GM12878 (cell line): ENCODE measurements at regions not wholly inside any gene's neighbourhood (a gene's known extent, or its start where the extent isn't known, plus 50 kb on each side); places are given as distances from the start of the nearest gene placed in this dataset.
A peak's percentile ranks its signal among the peaks of the same experiment; 100 is the strongest.

ENCODE experiments used
- ATAC-seq: fragments of 200-7000 bp; cut with Tn5 transposase; 3 replicates; pipeline ENCODE4 v1.9.1; 2020; ENCODE audit warnings: mild to moderate bottlenecking, moderate library complexity
- BruUV-seq: library from RNA; stranded (reverse); fragments of 400-500 nt; replicated peaks from 2 replicates; lab custom pipeline; 2021; lab: Mats Ljungman, UMichigan
- CTCF ChIA-PET: fragments of 300-600 bp; sonication (Branson Sonifier 250); formaldehyde crosslinking; extraction: SDS; loops from one replicate; lab custom pipeline; 2021; ENCODE audit warnings: inconsistent platforms; lab: Yijun Ruan, JAX
- POLR2A ChIA-PET: fragments of 350-600 bp; formaldehyde crosslinking; extraction: SDS; loops from one replicate; lab custom pipeline; 2021; ENCODE audit warnings: inconsistent platforms; lab: Charles Lee
- RAD21 ChIA-PET: fragments of 300-600 bp; sonication (Branson Sonifier 250); formaldehyde crosslinking; loops from one replicate; lab custom pipeline; 2023; ENCODE audit warnings: antibody characterized with exemption; ENCODE audit not compliant: unreplicated experiment; lab: Charles Lee
- SMC1A ChIA-PET: fragments of 300-600 bp; sonication (Branson Sonifier 250); formaldehyde crosslinking; loops from one replicate; lab custom pipeline; 2023; ENCODE audit not compliant: unreplicated experiment, uncharacterized antibody; lab: Charles Lee
- DNase-seq: peaks from one replicate; pipeline ENCODE4 v3.0.0-alpha.2; 2011; ENCODE audit warnings: low read depth, low spot score
- FAIRE-seq: peaks from 3 replicates; lab custom pipeline; 2011; peaks lifted over from hg19 to GRCh38; lab: Jason Lieb, UNC
- H2AFZ ChIP-seq: 2 replicates; pipeline ENCODE4 v1.6.0; 2011; ENCODE audit warnings: low read depth, low read length, control low read depth; ENCODE audit not compliant: control insufficient read depth
- H3K27ac ChIP-seq: 2 replicates; pipeline ENCODE4 v1.5.1; 2011; ENCODE audit warnings: control low read depth; ENCODE audit not compliant: control insufficient read depth, insufficient read depth
- H3K27me3 ChIP-seq, 2 experiments: replicated peaks in 1 of 2; 2 replicates each; pipeline versions ENCODE4 v1.6.0 to v1.6.1; 2011; ENCODE audit warnings: low read length in 1 of 2; ENCODE audit not compliant: control insufficient read depth in 2 of 2, insufficient read depth in 2 of 2
- H3K36me3 ChIP-seq, 2 experiments: 2 replicates each; pipeline ENCODE4 v1.5.1; 2011; ENCODE audit warnings: low read length in 1 of 2; ENCODE audit not compliant: control insufficient read depth in 2 of 2, insufficient read depth in 2 of 2
- H3K4me1 ChIP-seq: 2 replicates; pipeline ENCODE4 v1.6.1; 2011; ENCODE audit warnings: mild to moderate bottlenecking, low read length, moderate library complexity, mixed read lengths; ENCODE audit not compliant: control insufficient read depth, insufficient read depth
- H3K4me2 ChIP-seq: 2 replicates; pipeline ENCODE4 v1.6.0; 2011; ENCODE audit warnings: control low read depth; ENCODE audit not compliant: control insufficient read depth, insufficient read depth
- H3K4me3 ChIP-seq: fragments of 200-600 bp; sonication (generic); 2 replicates; pipeline ENCODE4 v1.5.1; 2016
- H3K79me2 ChIP-seq: 2 replicates; pipeline ENCODE4 v1.6.0; 2011; ENCODE audit warnings: low read length; ENCODE audit not compliant: control insufficient read depth, insufficient read depth
- H3K9ac ChIP-seq: 2 replicates; pipeline ENCODE4 v1.8.0; 2011; ENCODE audit warnings: low read length, control low read depth, mixed read lengths; ENCODE audit not compliant: control insufficient read depth, insufficient read depth
- H3K9me3 ChIP-seq: replicated peaks from 3 replicates; pipeline ENCODE4 v1.5.1; 2011; ENCODE audit warnings: mild to moderate bottlenecking, low read length; ENCODE audit not compliant: control insufficient read depth, insufficient read depth
- H4K20me1 ChIP-seq: 2 replicates; pipeline ENCODE4 v1.6.0; 2011; ENCODE audit not compliant: control insufficient read depth, insufficient read depth
- IRF4 ChIP-seq: IDR thresholded peaks from 2 replicates; pipeline ENCODE4 v1.6.1; 2011; ENCODE audit warnings: low read depth, low read length
- NFYA ChIP-seq: IDR thresholded peaks from 2 replicates; pipeline ENCODE4 v1.6.1; 2011; ENCODE audit warnings: low read depth, mild to moderate bottlenecking, low read length, improper control_type of control experiment, borderline replicate concordance
- RBBP5 ChIP-seq: fragments of 200-600 bp; sonication (generic); conservative IDR thresholded peaks from 2 replicates; pipeline ENCODE4 v1.6.1; 2016
- SPI1 ChIP-seq: IDR thresholded peaks from 2 replicates; pipeline ENCODE4 v1.6.1; 2011; ENCODE audit warnings: low read depth, mild to moderate bottlenecking, low read length, moderate library complexity, borderline replicate concordance; ENCODE audit not compliant: insufficient read depth
- STAT3 ChIP-seq: IDR thresholded peaks from 2 replicates; pipeline ENCODE4 v1.6.1; 2011; ENCODE audit warnings: low read depth, low read length, improper control_type of control experiment
- WGBS: methylation state at CpG from one replicate; pipeline ENCODE4 v1.1.6; 2016; ENCODE audit warnings: low lambda C conversion rate; ENCODE audit not compliant: insufficient replicate concordance, insufficient coverage; ENCODE audit errors: missing lambda C conversion rate; 5-methylcytosine and 5-hydroxymethylcytosine counted together
- in situ Hi-C: fragments of 300-500 bp; cut with MboI; formaldehyde crosslinking; loops from 9 replicates; pipeline ENCODE4 v1.14.3; 2018; ENCODE audit warnings: mixed read lengths
- intact Hi-C: fragments of 100-400 bp; cut with micrococcal nuclease; formaldehyde crosslinking; loops from one replicate; pipeline ENCODE4 v1.14.2; 2022; ENCODE audit not compliant: unreplicated experiment
- TF ChIP-seq, protein P1 (sequence below): fragments of 450-650 bp; formaldehyde crosslinking; IDR thresholded peaks from 2 replicates; pipeline ENCODE4 v1.4.0; 2022; ENCODE audit warnings: mild to moderate bottlenecking, moderate library complexity
- TF ChIP-seq, protein P2 (sequence below): fragments of 150-350 bp; IDR thresholded peaks from 2 replicates; pipeline ENCODE4 v1.6.1; 2016; ENCODE audit warnings: low read depth, low read length

DNA sequence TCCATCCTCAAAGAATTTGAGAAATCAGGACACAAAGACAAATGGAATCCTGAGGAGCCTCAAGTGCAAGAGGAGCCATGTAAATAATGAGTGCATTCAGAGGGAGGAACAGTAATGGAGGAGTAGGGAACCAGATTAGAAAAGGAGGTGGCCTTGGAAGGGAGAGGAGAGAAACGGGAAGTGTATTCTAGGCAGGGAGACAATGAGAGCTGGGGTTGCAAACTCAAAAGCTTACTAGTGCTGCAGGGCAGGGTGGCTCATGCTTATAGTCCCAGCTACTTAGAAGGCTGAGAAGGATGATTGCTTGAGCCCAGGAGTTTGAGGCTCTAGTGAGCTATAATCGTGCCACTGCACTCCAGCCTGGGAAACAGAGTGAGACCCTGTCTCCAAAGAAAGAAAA lies 113.2 kb upstream of the LSM6 start:
- no peaks in the 10 kb centered on the region for H4K20me1 ChIP-seq
- TF ChIP-seq SPI1 (peak; percentile 63; the same call in 1 of the 2 replicates), NFYA (no peak)
- H3K4me2 ChIP-seq, result peak overlapping the region; percentile 69
- H2AFZ ChIP-seq, result peak overlapping the region; percentile 66
- no peaks in the 10 kb centered on the region for H3K36me3 ChIP-seq
- H3K9me3 ChIP-seq, result no peaks in the 10 kb centered on the region; the same call in 1 of the 3 replicates
- ATAC-seq (peak; percentile 11; the same call in 2 of the 3 replicates), FAIRE-seq (no peak), DNase-seq (no peak)
- H3K79me2 ChIP-seq, result peaks cover 3% of the 10 kb centered on the region; the same call in 1 of the 2 replicates
- no TSS peak for BruUV-seq
- RAD21 ChIA-PET, result no interaction called here
- SMC1A ChIA-PET, result interaction anchor here (0.6 to 5.5 kb wide), 8 partner anchors 11 to 210 kb away, joined by 3 to 26 read pairs (median 3); no protein-coding TSS in a partner anchor
- intact Hi-C loops (loop anchor here (5.0 kb wide), 1 partner anchor 35 kb away; no protein-coding TSS in a partner anchor), in situ Hi-C loops (no loop called here)
- POLR2A ChIA-PET, result interaction anchor here (0.9 to 1.5 kb wide), 2 partner anchors 12 to 31 kb away, joined by 3 to 4 read pairs; no protein-coding TSS in a partner anchor
- H3K4me1 ChIP-seq, result peaks cover 43% of the 10 kb centered on the region
- H3K4me3 ChIP-seq, result 0 out of 2 replicates have a peak overlapping the region, but pooled peaks have one; percentile 38
- H3K27ac ChIP-seq, result peak overlapping the region; percentile 82
- peak overlapping the region; percentile 9; the same call in 1 of the 2 replicates for H3K9ac ChIP-seq
- CTCF ChIA-PET, result interaction anchor here (0.9 to 2.0 kb wide), 5 partner anchors 11 to 110 kb away, joined by 3 to 13 read pairs (median 4); no protein-coding TSS in a partner anchor
- H3K27me3 ChIP-seq, result no peaks in the 10 kb centered on the region
- WGBS, result 81% methylated on average over 2 of the region's 2 CpGs

DNA sequence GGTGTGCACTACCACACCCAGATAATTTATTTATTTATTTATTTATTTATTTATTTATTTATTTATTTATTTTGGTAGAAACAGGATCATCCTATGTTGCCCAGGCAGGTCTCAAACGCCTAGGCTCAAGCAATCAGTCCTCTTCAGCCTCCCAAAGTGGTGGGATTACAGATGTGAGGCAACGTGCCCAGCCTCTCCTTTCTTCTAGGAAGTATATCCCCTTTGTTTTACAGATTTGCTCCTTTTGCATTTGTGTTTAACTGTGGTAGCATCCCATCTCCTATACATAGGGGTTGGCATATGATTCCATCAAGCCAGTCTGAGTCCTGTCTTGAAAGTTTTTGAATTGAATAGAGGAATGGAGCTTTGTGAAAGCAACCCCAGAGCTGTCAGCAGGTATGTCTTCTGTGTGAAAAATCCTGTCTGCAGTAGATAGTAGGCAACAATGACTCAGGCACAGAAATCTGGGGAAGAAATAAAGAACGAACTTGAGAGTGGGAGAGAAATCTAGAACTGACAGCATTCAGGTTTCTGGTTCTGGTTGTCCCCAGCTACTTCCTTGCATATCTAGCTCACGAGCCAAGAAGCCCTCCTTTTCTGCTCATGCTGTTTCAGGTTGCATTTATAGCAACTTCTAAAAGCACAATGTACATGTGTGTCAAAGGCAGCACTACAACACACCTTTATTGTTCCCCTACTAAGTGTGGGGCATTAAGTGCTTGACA lies 113.7 kb upstream of the LSM6 start:
- ATAC-seq (no peak), FAIRE-seq (no peak), DNase-seq (no peak)
- peaks cover 43% of the 10 kb centered on the region for H3K4me1 ChIP-seq
- H3K4me2 ChIP-seq, result peak overlapping the region; percentile 69
- no peaks in the 10 kb centered on the region; the same call in 1 of the 3 replicates for H3K9me3 ChIP-seq
- H3K9ac ChIP-seq, result peak overlapping the region; percentile 9; the same call in 1 of the 2 replicates
- no peaks in the 10 kb centered on the region for H3K27me3 ChIP-seq
- no peaks in the 10 kb centered on the region for H4K20me1 ChIP-seq
- POLR2A ChIA-PET, result interaction anchor here (0.9 to 1.5 kb wide), 2 partner anchors 13 to 30 kb away, joined by 3 to 4 read pairs; no protein-coding TSS in a partner anchor
- no TSS peak for BruUV-seq
- peak overlapping the region; percentile 82 for H3K27ac ChIP-seq
- H3K36me3 ChIP-seq, result no peaks in the 10 kb centered on the region
- SMC1A ChIA-PET, result interaction anchor here (0.9 to 5.5 kb wide), 7 partner anchors 10 to 211 kb away, joined by 3 to 26 read pairs (median 4); no protein-coding TSS in a partner anchor
- CTCF ChIA-PET, result interaction anchor here (0.9 to 2.0 kb wide), 4 partner anchors 11 to 109 kb away, joined by 3 to 7 read pairs (median 4); no protein-coding TSS in a partner anchor
- intact Hi-C loops (loop anchor here (5.0 kb wide), 1 partner anchor 36 kb away; no protein-coding TSS in a partner anchor), in situ Hi-C loops (no loop called here)
- RAD21 ChIA-PET, result interaction anchor here (1.3 kb wide), 1 partner anchor 62 kb away, joined by 3 read pairs; no protein-coding TSS in a partner anchor
- H3K79me2 ChIP-seq, result peaks cover 3% of the 10 kb centered on the region; the same call in 1 of the 2 replicates
- peak overlapping the region; percentile 66 for H2AFZ ChIP-seq
- H3K4me3 ChIP-seq, result no peak overlapping the region
- 45% methylated on average over 4 of the region's 4 CpGs for WGBS
- TF ChIP-seq IRF4 (no peak), RBBP5 (no peak), STAT3 (no peak)
- TF ChIP-seq, protein P1, sequence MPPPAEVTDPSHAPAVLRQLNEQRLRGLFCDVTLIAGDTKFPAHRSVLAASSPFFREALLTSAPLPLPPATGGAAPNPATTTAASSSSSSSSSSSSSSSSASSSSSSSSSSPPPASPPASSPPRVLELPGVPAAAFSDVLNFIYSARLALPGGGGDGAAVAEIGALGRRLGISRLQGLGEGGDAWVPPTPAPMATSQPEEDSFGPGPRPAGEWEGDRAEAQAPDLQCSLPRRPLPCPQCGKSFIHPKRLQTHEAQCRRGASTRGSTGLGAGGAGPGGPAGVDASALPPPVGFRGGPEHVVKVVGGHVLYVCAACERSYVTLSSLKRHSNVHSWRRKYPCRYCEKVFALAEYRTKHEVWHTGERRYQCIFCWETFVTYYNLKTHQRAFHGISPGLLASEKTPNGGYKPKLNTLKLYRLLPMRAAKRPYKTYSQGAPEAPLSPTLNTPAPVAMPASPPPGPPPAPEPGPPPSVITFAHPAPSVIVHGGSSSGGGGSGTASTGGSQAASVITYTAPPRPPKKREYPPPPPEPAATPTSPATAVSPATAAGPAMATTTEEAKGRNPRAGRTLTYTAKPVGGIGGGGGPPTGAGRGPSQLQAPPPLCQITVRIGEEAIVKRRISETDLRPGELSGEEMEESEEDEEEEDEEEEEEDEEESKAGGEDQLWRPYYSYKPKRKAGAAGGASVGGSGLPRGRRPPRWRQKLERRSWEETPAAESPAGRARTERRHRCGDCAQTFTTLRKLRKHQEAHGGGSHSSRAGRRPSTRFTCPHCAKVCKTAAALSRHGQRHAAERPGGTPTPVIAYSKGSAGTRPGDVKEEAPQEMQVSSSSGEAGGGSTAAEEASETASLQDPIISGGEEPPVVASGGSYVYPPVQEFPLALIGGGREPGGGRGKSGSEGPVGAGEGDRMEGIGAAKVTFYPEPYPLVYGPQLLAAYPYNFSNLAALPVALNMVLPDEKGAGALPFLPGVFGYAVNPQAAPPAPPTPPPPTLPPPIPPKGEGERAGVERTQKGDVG (CRISPR knock-in tag), result no peak
- TF ChIP-seq, protein P2, sequence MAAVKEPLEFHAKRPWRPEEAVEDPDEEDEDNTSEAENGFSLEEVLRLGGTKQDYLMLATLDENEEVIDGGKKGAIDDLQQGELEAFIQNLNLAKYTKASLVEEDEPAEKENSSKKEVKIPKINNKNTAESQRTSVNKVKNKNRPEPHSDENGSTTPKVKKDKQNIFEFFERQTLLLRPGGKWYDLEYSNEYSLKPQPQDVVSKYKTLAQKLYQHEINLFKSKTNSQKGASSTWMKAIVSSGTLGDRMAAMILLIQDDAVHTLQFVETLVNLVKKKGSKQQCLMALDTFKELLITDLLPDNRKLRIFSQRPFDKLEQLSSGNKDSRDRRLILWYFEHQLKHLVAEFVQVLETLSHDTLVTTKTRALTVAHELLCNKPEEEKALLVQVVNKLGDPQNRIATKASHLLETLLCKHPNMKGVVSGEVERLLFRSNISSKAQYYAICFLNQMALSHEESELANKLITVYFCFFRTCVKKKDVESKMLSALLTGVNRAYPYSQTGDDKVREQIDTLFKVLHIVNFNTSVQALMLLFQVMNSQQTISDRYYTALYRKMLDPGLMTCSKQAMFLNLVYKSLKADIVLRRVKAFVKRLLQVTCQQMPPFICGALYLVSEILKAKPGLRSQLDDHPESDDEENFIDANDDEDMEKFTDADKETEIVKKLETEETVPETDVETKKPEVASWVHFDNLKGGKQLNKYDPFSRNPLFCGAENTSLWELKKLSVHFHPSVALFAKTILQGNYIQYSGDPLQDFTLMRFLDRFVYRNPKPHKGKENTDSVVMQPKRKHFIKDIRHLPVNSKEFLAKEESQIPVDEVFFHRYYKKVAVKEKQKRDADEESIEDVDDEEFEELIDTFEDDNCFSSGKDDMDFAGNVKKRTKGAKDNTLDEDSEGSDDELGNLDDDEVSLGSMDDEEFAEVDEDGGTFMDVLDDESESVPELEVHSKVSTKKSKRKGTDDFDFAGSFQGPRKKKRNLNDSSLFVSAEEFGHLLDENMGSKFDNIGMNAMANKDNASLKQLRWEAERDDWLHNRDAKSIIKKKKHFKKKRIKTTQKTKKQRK, result no peak
